Fibroblast of mammary gland (primary cell): ENCODE measurements at regions not wholly inside any gene's neighbourhood (a gene's known extent, or its start where the extent isn't known, plus 50 kb on each side); places are given as distances from the start of the nearest gene placed in this dataset.

Experiments
- DNase-seq: peaks from one replicate; pipeline ENCODE4 v3.0.0-alpha.2; 2010; ENCODE audit warnings: low read depth
- H3K4me3 ChIP-seq: 2 replicates; pipeline ENCODE4 v1.5.1; 2011; ENCODE audit warnings: low read depth, mild to moderate bottlenecking, low read length, moderate library complexity; ENCODE audit not compliant: control insufficient read depth
- CTCF ChIP-seq: conservative IDR thresholded peaks from 2 replicates; pipeline ENCODE4 v1.5.1; 2011; ENCODE audit warnings: low read depth, low read length, inconsistent platforms; ENCODE audit not compliant: control insufficient read depth, insufficient read depth

GRCh38 chr15:35679186-35679585 lies 133.2 kb upstream of the DPH6 start:
- no peak for TF ChIP-seq CTCF
- no peak for DNase-seq
- H3K4me3 ChIP-seq, result no peak overlapping the region

- H3K4me3 ChIP-seq, result no peak overlapping the region
- TF ChIP-seq CTCF, result no peak
- DNase-seq, result no peak
Observed at GRCh38 chr15:35680951-35681350, 135.0 kb upstream of the DPH6 start.

- no peak overlapping the region for H3K4me3 ChIP-seq
- no peak for TF ChIP-seq CTCF
- DNase-seq, result no peak
Observed at GRCh38 chr15:35686347-35686746, 140.4 kb upstream of the DPH6 start.

GRCh38 chr15:35689266-35689665 lies 143.3 kb upstream of the DPH6 start:
- no peak for TF ChIP-seq CTCF
- no peak for DNase-seq
- H3K4me3 ChIP-seq, result no peak overlapping the region

- H3K4me3 ChIP-seq, result no peak overlapping the region
- no peak for DNase-seq
- TF ChIP-seq CTCF, result no peak
Observed at GRCh38 chr15:35690089-35690488, 144.1 kb upstream of the DPH6 start.

GRCh38 chr15:35690698-35691116 lies 144.7 kb upstream of the DPH6 start:
- TF ChIP-seq CTCF, result no peak
- DNase-seq, result peak; percentile 94
- no peak overlapping the region for H3K4me3 ChIP-seq

GRCh38 chr15:35691173-35691761 lies 145.3 kb upstream of the DPH6 start:
- no peak overlapping the region for H3K4me3 ChIP-seq
- DNase-seq, result no peak
- no peak for TF ChIP-seq CTCF
